Astrocyte (in vitro differentiated cells and primary cell): ENCODE measurements at regions not wholly inside any gene's neighbourhood (a gene's known extent, or its start where the extent isn't known, plus 50 kb on each side); places are given as distances from the start of the nearest gene placed in this dataset.
"Not testable (repeated sequence)": the region's sequence is repeated elsewhere in the genome, so short reads cannot be mapped to it uniquely, and the experiment has no call there.

ENCODE experiments used
- DNase-seq: peaks from one replicate; pipeline ENCODE4 v3.0.0-alpha.2; 2010; ENCODE audit warnings: low read depth
- FAIRE-seq: peaks from 2 replicates; lab custom pipeline; 2011; peaks lifted over from hg19 to GRCh38; lab: Jason Lieb, UNC
- H2AFZ ChIP-seq: 2 replicates; pipeline ENCODE4 v1.6.0; 2012; ENCODE audit warnings: low read depth, low read length, inconsistent platforms
- H3K27ac ChIP-seq: 2 replicates; pipeline ENCODE4 v1.5.1; 2011; ENCODE audit warnings: low read depth, low read length, inconsistent platforms
- H3K27me3 ChIP-seq: 2 replicates; pipeline ENCODE4 v1.6.0; 2011; ENCODE audit warnings: low read length, inconsistent platforms; ENCODE audit not compliant: insufficient read depth
- H3K36me3 ChIP-seq: 2 replicates; pipeline ENCODE4 v1.5.1; 2011; ENCODE audit warnings: low read length, inconsistent platforms; ENCODE audit not compliant: insufficient read depth
- H3K4me1 ChIP-seq: 2 replicates; pipeline ENCODE4 v1.5.1; 2011; ENCODE audit warnings: low read length, inconsistent platforms; ENCODE audit not compliant: insufficient read depth
- H3K4me2 ChIP-seq: 2 replicates; pipeline ENCODE4 v1.6.0; 2012; ENCODE audit warnings: low read length, inconsistent platforms
- H3K4me3 ChIP-seq: 2 replicates; pipeline ENCODE4 v1.5.1; 2011; ENCODE audit warnings: low read depth, mild to moderate bottlenecking, low read length, inconsistent platforms; ENCODE audit not compliant: insufficient read depth
- H3K79me2 ChIP-seq: 2 replicates; pipeline ENCODE4 v1.6.0; 2012; ENCODE audit warnings: mild to moderate bottlenecking, low read length, inconsistent platforms; ENCODE audit not compliant: insufficient read depth
- H3K9ac ChIP-seq: 2 replicates; pipeline ENCODE4 v1.6.0; 2012; ENCODE audit warnings: mild to moderate bottlenecking, low read length, inconsistent platforms
- H3K9me3 ChIP-seq: 2 replicates; pipeline ENCODE4 v1.5.1; 2012; ENCODE audit warnings: low read depth, mild to moderate bottlenecking, low read length, inconsistent platforms; ENCODE audit not compliant: insufficient read depth
- H4K20me1 ChIP-seq: 2 replicates; pipeline ENCODE4 v1.6.0; 2012; ENCODE audit warnings: low read length, inconsistent platforms; ENCODE audit not compliant: insufficient read depth
- H3K27ac Mint-ChIP-seq: one replicate; pipeline ENCODE4 v1.8.0; 2021; ENCODE audit warnings: mild to moderate bottlenecking, mixed read lengths; ENCODE audit not compliant: unreplicated experiment
- H3K27me3 Mint-ChIP-seq: one replicate; pipeline ENCODE4 v1.8.0; 2021; ENCODE audit warnings: low read depth, mixed read lengths; ENCODE audit not compliant: unreplicated experiment
- H3K36me3 Mint-ChIP-seq: one replicate; pipeline ENCODE4 v1.8.0; 2021; ENCODE audit warnings: low read depth, mixed read lengths; ENCODE audit not compliant: unreplicated experiment
- H3K4me1 Mint-ChIP-seq: one replicate; pipeline ENCODE4 v1.8.0; 2021; ENCODE audit warnings: low read depth, mixed read lengths; ENCODE audit not compliant: unreplicated experiment
- H3K4me3 Mint-ChIP-seq: one replicate; pipeline ENCODE4 v1.8.0; 2021; ENCODE audit warnings: mild to moderate bottlenecking, moderate library complexity, mixed read lengths; ENCODE audit not compliant: unreplicated experiment
- H3K9me3 Mint-ChIP-seq: one replicate; pipeline ENCODE4 v1.8.0; 2021; ENCODE audit warnings: mild to moderate bottlenecking, mixed read lengths; ENCODE audit not compliant: unreplicated experiment
- CTCF ChIP-seq: IDR thresholded peaks from 2 replicates; pipeline ENCODE4 v1.5.1; 2011; ENCODE audit warnings: low read depth, mild to moderate bottlenecking, inconsistent platforms, low read length, moderate library complexity; ENCODE audit not compliant: insufficient read depth
- EZH2 ChIP-seq: IDR thresholded peaks from 2 replicates; pipeline ENCODE4 v1.6.1; 2012; ENCODE audit warnings: mild to moderate bottlenecking, low read length, inconsistent platforms; ENCODE audit not compliant: insufficient read depth

- H3K27ac Mint-ChIP-seq = no peak overlapping the region
- Histone ChIP-seq H3K4me3 (no peak overlapping the region), H4K20me1 (no peaks in the 10 kb centered on the region), H3K36me3 (no peaks in the 10 kb centered on the region), H3K4me1 (peaks cover under 1% of the 10 kb centered on the region), H3K79me2 (no peaks in the 10 kb centered on the region), H3K4me2 (no peak overlapping the region), H3K27me3 (no peaks in the 10 kb centered on the region), H3K9ac (no peak overlapping the region), H2AFZ (no peak overlapping the region), H3K27ac (no peak overlapping the region), H3K9me3 (no peaks in the 10 kb centered on the region)
- TF ChIP-seq CTCF = no peak
- TF ChIP-seq EZH2 = no peak
- no peaks in the 10 kb centered on the region for H3K27me3 Mint-ChIP-seq
- FAIRE-seq = no peak
- no peaks in the 10 kb centered on the region for H3K9me3 Mint-ChIP-seq
- H3K36me3 Mint-ChIP-seq = no peaks in the 10 kb centered on the region
- no peak overlapping the region for H3K4me3 Mint-ChIP-seq
- DNase-seq = no peak
- no peaks in the 10 kb centered on the region for H3K4me1 Mint-ChIP-seq
These were observed 213.4 kb downstream of the TMA16 start for GRCh38 chr4:163707873-163708272.

GRCh38 chr4:163709601-163710000 lies 215.1 kb downstream of the TMA16 start:
- H3K4me3 ChIP-seq = no peak overlapping the region
- Mint-ChIP-seq H3K27me3 (no peaks in the 10 kb centered on the region), H3K27ac (no peak overlapping the region), H3K36me3 (no peaks in the 10 kb centered on the region), H3K4me3 (no peak overlapping the region), H3K4me1 (no peaks in the 10 kb centered on the region), H3K9me3 (no peaks in the 10 kb centered on the region)
- H3K4me1 ChIP-seq = no peaks in the 10 kb centered on the region
- no peak overlapping the region for H3K27ac ChIP-seq
- no peak for TF ChIP-seq CTCF
- no peak for TF ChIP-seq EZH2
- no peaks in the 10 kb centered on the region for H3K27me3 ChIP-seq
- DNase-seq (no peak), FAIRE-seq (no peak)
- H2AFZ ChIP-seq = no peak overlapping the region
- no peaks in the 10 kb centered on the region for H3K79me2 ChIP-seq
- no peaks in the 10 kb centered on the region for H4K20me1 ChIP-seq
- H3K4me2 ChIP-seq = no peak overlapping the region
- H3K36me3 ChIP-seq = no peaks in the 10 kb centered on the region
- no peaks in the 10 kb centered on the region for H3K9me3 ChIP-seq
- H3K9ac ChIP-seq = no peak overlapping the region

DNA sequence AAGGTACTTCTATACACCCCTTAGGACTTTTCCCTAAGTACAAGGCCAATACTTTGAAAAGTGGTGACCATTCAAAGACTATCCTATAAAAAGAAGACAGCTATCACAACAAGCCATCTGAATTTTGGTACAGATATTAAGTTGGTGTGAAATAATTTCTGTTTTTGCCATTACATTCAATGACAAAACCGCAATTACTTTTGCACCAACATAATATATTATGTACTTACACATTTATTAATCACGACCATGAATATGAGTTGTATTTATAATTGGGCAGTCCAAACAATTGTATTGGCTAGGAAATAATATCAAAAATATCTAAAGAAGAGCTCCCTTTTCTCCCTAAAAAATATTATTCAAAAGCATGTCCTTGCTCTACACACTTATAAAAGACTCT lies 215.7 kb downstream of the TMA16 start:
- Mint-ChIP-seq H3K4me3 (no peak overlapping the region), H3K36me3 (no peaks in the 10 kb centered on the region), H3K9me3 (no peaks in the 10 kb centered on the region), H3K4me1 (no peaks in the 10 kb centered on the region), H3K27ac (no peak overlapping the region), H3K27me3 (no peaks in the 10 kb centered on the region)
- H3K36me3 ChIP-seq = no peaks in the 10 kb centered on the region
- no peaks in the 10 kb centered on the region for H3K4me1 ChIP-seq
- H3K9ac ChIP-seq = no peak overlapping the region
- no peaks in the 10 kb centered on the region for H3K27me3 ChIP-seq
- no peak overlapping the region for H3K4me2 ChIP-seq
- TF ChIP-seq CTCF = no peak
- TF ChIP-seq EZH2 = no peak
- no peaks in the 10 kb centered on the region for H3K79me2 ChIP-seq
- H3K27ac ChIP-seq = no peak overlapping the region
- H3K4me3 ChIP-seq = no peak overlapping the region
- H3K9me3 ChIP-seq = no peaks in the 10 kb centered on the region
- FAIRE-seq (no peak), DNase-seq (no peak)
- no peak overlapping the region for H2AFZ ChIP-seq
- no peaks in the 10 kb centered on the region for H4K20me1 ChIP-seq

GRCh38 chr4:163724495-163724894 lies 230.0 kb downstream of the TMA16 start:
- not testable (repeated sequence) for DNase-seq, H3K4me1 Mint-ChIP-seq, FAIRE-seq

More at GRCh38 chr4:163724495-163724894, 230.0 kb downstream of the TMA16 start:
- not testable (repeated sequence) for H3K9me3 Mint-ChIP-seq, H3K27ac Mint-ChIP-seq, H3K4me3 ChIP-seq, H3K27me3 ChIP-seq, H3K36me3 ChIP-seq, H4K20me1 ChIP-seq, H3K27ac ChIP-seq, H3K36me3 Mint-ChIP-seq, H3K9me3 ChIP-seq, H2AFZ ChIP-seq, H3K4me1 ChIP-seq, H3K79me2 ChIP-seq, H3K27me3 Mint-ChIP-seq, H3K9ac ChIP-seq, H3K4me3 Mint-ChIP-seq, H3K4me2 ChIP-seq
